ENCODE measurements at regions not wholly inside any gene's neighbourhood (a gene's known extent, or its start where the extent isn't known, plus 50 kb on each side); places are given as distances from the start of the nearest gene placed in this dataset.

GRCh38 chr13:57045826-57046546 is 94.7 kb upstream of the PRR20A start:
- Histone ChIP-seq H3K27ac (ENCODE audit: low read length) (no peak overlapping the region), H3K9me3 (ENCODE audit: low read length) (peaks cover 7% of the 10 kb centered on the region), H3K4me3 (ENCODE audit: low read length) (no peak overlapping the region), H3F3A (ENCODE audit: insufficient read depth, low read length, poor library complexity, severe bottlenecking) (no peaks in the 10 kb centered on the region), H2AFZ (ENCODE audit: low read depth, low read length) (no peak overlapping the region), H3K79me2 (replicated peaks; ENCODE audit: insufficient read depth, low read length) (no peaks in the 10 kb centered on the region), H3K36me3 (ENCODE audit: insufficient read depth, low read length) (no peaks in the 10 kb centered on the region), H4K20me1 (ENCODE audit: insufficient read depth) (no peaks in the 10 kb centered on the region), H3K27me3 (ENCODE audit: insufficient read depth, low read depth, low read length) (no peaks in the 10 kb centered on the region), H3K9me2 (ENCODE audit: insufficient read depth, low read length) (no peaks in the 10 kb centered on the region), H3K9ac (ENCODE audit: low read length) (no peak overlapping the region), H3K4me2 (ENCODE audit: low read length) (no peak overlapping the region)
- TF ChIP-seq CTCF (IDR thresholded peaks at IDR 0.05; ENCODE audit: poor library complexity, severe bottlenecking) = no peak
- no peak for TF ChIP-seq EZH2 (IDR thresholded peaks at IDR 0.05; ENCODE audit: borderline replicate concordance, insufficient read depth, low read length, poor library complexity, severe bottlenecking)
- TF ChIP-seq MXI1 (conservative IDR thresholded peaks at IDR 0.05; ENCODE audit: poor library complexity, severe bottlenecking) = no peak
- no peak for TF ChIP-seq TAF1 (IDR thresholded peaks at IDR 0.05; ENCODE audit: low read depth)
- no peak for TF ChIP-seq POLR2AphosphoS5 (IDR thresholded peaks at IDR 0.05)
- no peak for TF ChIP-seq RAD21 (conservative IDR thresholded peaks at IDR 0.05)

GRCh38 chr13:57056601-57057180 is 84.0 kb upstream of the PRR20A start:
- no peak overlapping the region for H3K27ac ChIP-seq (ENCODE audit: low read length)
- H2AFZ ChIP-seq (ENCODE audit: low read depth, low read length) = no peak overlapping the region

More at GRCh38 chr13:57056601-57057180, 84.0 kb upstream of the PRR20A start:
- Histone ChIP-seq H4K20me1 (ENCODE audit: insufficient read depth) (no peaks in the 10 kb centered on the region), H3K9me2 (ENCODE audit: insufficient read depth, low read length) (no peaks in the 10 kb centered on the region), H3K36me3 (ENCODE audit: insufficient read depth, low read length) (no peaks in the 10 kb centered on the region), H3F3A (ENCODE audit: insufficient read depth, low read length, poor library complexity, severe bottlenecking) (no peaks in the 10 kb centered on the region), H3K9me3 (ENCODE audit: low read length) (no peaks in the 10 kb centered on the region), H3K4me3 (ENCODE audit: low read length) (no peak overlapping the region), H3K4me2 (ENCODE audit: low read length) (no peak overlapping the region), H3K9ac (ENCODE audit: low read length) (no peak overlapping the region), H3K79me2 (replicated peaks; ENCODE audit: insufficient read depth, low read length) (no peaks in the 10 kb centered on the region), H3K27me3 (ENCODE audit: insufficient read depth, low read depth, low read length) (no peaks in the 10 kb centered on the region)
- TF ChIP-seq REST (IDR thresholded peaks at IDR 0.05; ENCODE audit: borderline replicate concordance) (no peak), EZH2 (IDR thresholded peaks at IDR 0.05; ENCODE audit: borderline replicate concordance, insufficient read depth, low read length, poor library complexity, severe bottlenecking) (no peak), CTCF (IDR thresholded peaks at IDR 0.05; ENCODE audit: poor library complexity, severe bottlenecking) (no peak), POLR2AphosphoS5 (IDR thresholded peaks at IDR 0.05) (no peak), MXI1 (conservative IDR thresholded peaks at IDR 0.05; ENCODE audit: poor library complexity, severe bottlenecking) (no peak), EP300 (conservative IDR thresholded peaks at IDR 0.05; ENCODE audit: poor library complexity, severe bottlenecking) (peak; percentile 17)
